Testis (tissue), 2 donors: ENCODE measurements at regions not wholly inside any gene's neighbourhood (a gene's known extent, or its start where the extent isn't known, plus 50 kb on each side); places are given as distances from the start of the nearest gene placed in this dataset.

Experiments
- DNase-seq: peaks from one replicate; pipeline ENCODE4 v3.0.0-alpha.2; 2019
- H3K27ac ChIP-seq, 2 donors: fragments of 200-600 bp; sonication (generic); one replicate each; pipeline ENCODE4 v1.5.1; 2019
- H3K27me3 ChIP-seq: fragments of 200-600 bp; sonication (generic); one replicate; pipeline ENCODE4 v1.5.1; 2019
- H3K36me3 ChIP-seq: fragments of 200-600 bp; sonication (generic); one replicate; pipeline ENCODE4 v1.5.1; 2017; ENCODE audit warnings: low read depth; ENCODE audit errors: missing control alignments
- H3K4me1 ChIP-seq: fragments of 200-600 bp; sonication (generic); one replicate; pipeline ENCODE4 v1.5.1; 2019
- H3K4me3 ChIP-seq, 2 donors: fragments of 200-600 bp; sonication (generic); one replicate each; pipeline ENCODE4 v1.5.1; 2017 to 2019
- H3K9me3 ChIP-seq: fragments of 200-600 bp; sonication (generic); one replicate; pipeline ENCODE4 v1.5.1; 2017
- CTCF ChIP-seq, 3 experiments: fragments of 450-650 bp in 2 of 3; fragments of 200-600 bp in 1 of 3; sonication (generic) in 1 of 3; IDR thresholded peaks; one replicate each; pipeline ENCODE4 v1.5.1; 2016 to 2019; ENCODE audit warnings: antibody characterized with exemption in 3 of 3, mild to moderate bottlenecking in 2 of 3, moderate library complexity in 1 of 3
- POLR2A ChIP-seq: fragments of 450-650 bp; IDR thresholded peaks from one replicate; pipeline ENCODE4 v1.6.1; 2017; ENCODE audit warnings: antibody characterized with exemption, mild to moderate bottlenecking, moderate library complexity
- WGBS, 2 donors: methylation state at CpG; one replicate each; pipeline ENCODE4 v1.1.5; 2018; 5-methylcytosine and 5-hydroxymethylcytosine counted together
- intact Hi-C: fragments of 100-400 bp; cut with DNase I; formaldehyde crosslinking; loops from one replicate; pipeline ENCODE4 v1.15.1; 2023; ENCODE audit warnings: low total_unique reads

DNA sequence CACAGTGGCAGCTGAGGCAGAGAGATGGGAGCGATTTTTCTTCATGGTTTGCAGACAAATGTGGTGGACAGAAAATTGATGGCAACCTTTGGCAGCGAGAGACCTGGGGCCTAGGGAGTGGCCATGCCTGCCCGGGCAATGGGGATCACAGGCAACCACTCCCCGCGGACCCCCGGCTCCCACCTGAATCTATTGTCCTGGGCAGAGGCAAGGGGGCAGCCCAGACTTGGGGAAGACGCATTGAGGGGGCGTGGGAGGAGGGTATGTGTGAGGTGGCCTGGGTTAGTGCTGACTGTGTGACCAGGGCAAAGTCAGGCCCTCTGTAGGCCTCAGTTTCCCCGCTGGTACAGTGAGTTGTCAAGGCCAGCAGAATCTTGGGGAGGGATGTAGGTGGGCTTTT, 53.6 kb upstream of the BLCAP start:
- intact Hi-C loops: no loop called here
- H3K4me1 ChIP-seq: no peaks in the 10 kb centered on the region
- H3K36me3 ChIP-seq: no peaks in the 10 kb centered on the region
- no peaks in the 10 kb centered on the region for H3K27me3 ChIP-seq
- TF ChIP-seq CTCF (IDR thresholded peaks at IDR 0.05) (no peak), POLR2A (no peak)
- WGBS, 2 donors: 68 to 75% methylated on average over 8 to 9 of the region's 9 CpGs
- no peaks in the 10 kb centered on the region for H3K9me3 ChIP-seq
- no peak overlapping the region for H3K4me3 ChIP-seq
- DNase-seq: no peak
- H3K27ac ChIP-seq: no peak overlapping the region

DNA sequence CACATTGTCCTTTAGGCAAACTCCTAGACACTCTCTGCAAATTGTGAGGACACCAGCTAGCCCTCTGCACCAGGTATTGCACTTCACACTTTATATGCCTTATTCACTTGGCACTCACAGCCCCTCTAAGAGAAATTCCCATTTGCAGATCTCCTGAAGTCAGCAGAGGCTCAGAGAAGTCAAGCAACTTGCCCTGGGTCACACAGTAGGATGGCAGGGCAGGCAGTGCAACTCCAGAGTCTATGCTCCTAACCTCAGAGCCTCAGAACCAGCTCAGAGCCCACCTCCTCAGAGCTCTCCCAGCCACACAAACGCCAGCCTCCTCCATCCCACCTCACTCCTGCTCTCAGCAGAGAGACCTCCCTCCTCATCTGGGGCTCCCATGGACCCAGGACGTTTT, 52.4 kb upstream of the BLCAP start:
- no peaks in the 10 kb centered on the region for H3K27me3 ChIP-seq
- intact Hi-C loops: no loop called here
- no peaks in the 10 kb centered on the region for H3K9me3 ChIP-seq
- TF ChIP-seq POLR2A (no peak), CTCF (IDR thresholded peaks at IDR 0.05) (no peak)
- DNase-seq: no peak
- no peak overlapping the region for H3K4me3 ChIP-seq
- H3K4me1 ChIP-seq: no peaks in the 10 kb centered on the region
- H3K27ac ChIP-seq: no peak overlapping the region
- 40 to 57% methylated on average over 2 of the region's 2 CpGs for WGBS, 2 donors
- no peaks in the 10 kb centered on the region for H3K36me3 ChIP-seq

- 59 to 78% methylated on average over 6 to 7 of the region's 7 CpGs for WGBS, 2 donors
- DNase-seq: no peak
- H3K27ac ChIP-seq: no peak overlapping the region
- H3K4me3 ChIP-seq: no peak overlapping the region
- H3K9me3 ChIP-seq: no peaks in the 10 kb centered on the region
- H3K27me3 ChIP-seq: no peaks in the 10 kb centered on the region
- no peaks in the 10 kb centered on the region for H3K4me1 ChIP-seq
- intact Hi-C loops: no loop called here
- TF ChIP-seq POLR2A (no peak), CTCF (IDR thresholded peaks at IDR 0.05) (no peak)
- no peaks in the 10 kb centered on the region for H3K36me3 ChIP-seq
Observed at GRCh38 chr20:37579106-37579505, 51.4 kb upstream of the BLCAP start.

DNA sequence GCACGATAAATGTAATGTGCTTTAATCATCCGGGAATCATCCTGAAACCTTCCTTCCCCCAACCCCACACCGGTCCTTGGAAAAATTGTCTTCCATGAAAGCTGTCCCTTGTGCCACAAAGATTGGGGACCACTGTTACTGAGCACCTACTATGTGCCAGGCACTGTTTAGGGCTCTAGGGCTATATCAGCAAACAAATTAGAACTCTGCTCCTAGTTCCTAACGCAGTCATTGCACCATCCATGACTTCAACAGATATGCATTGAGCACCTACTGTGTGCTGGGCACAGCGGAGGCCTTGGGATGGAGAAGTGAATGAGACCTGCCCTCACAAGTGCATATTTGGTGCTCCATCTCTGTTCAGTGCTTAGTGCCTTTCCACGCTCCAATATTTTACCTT, 50.3 kb upstream of the BLCAP start:
- intact Hi-C loops: no loop called here
- H3K27me3 ChIP-seq: no peaks in the 10 kb centered on the region
- WGBS, 2 donors: 80 to 83% methylated on average over 6 of the region's 6 CpGs

More for the DNA sequence above, 50.3 kb upstream of the BLCAP start:
- no peak for DNase-seq
- H3K4me1 ChIP-seq: no peaks in the 10 kb centered on the region
- no peak overlapping the region for H3K27ac ChIP-seq
- TF ChIP-seq CTCF (IDR thresholded peaks at IDR 0.05): no peak
- TF ChIP-seq POLR2A: no peak
- no peak overlapping the region for H3K4me3 ChIP-seq
- no peaks in the 10 kb centered on the region for H3K9me3 ChIP-seq
- no peaks in the 10 kb centered on the region for H3K36me3 ChIP-seq
